NCI-H1048 (cell line): ENCODE measurements at regions not wholly inside any gene's neighbourhood (a gene's known extent, or its start where the extent isn't known, plus 50 kb on each side); places are given as distances from the start of the nearest gene placed in this dataset.

Experiments used
- DNase-seq: peaks from one replicate; lab custom pipeline; 2025; lab: John Stamatoyannopoulos, UW

GRCh38 chr10:52879091-52879807 lies 106.7 kb upstream of the MBL2 start:
- DNase-seq, result no peak

- DNase-seq, result no peak
Measured at GRCh38 chr10:52877451-52877850, 104.9 kb upstream of the MBL2 start.

GRCh38 chr10:52875336-52875735 lies 102.8 kb upstream of the MBL2 start:
- DNase-seq, result no peak

GRCh38 chr10:52874581-52874980 lies 102.0 kb upstream of the MBL2 start:
- no peak for DNase-seq

- no peak for DNase-seq
Measured at GRCh38 chr10:52871191-52871843, 98.7 kb upstream of the MBL2 start.

- no peak for DNase-seq
Measured at GRCh38 chr10:52870562-52870961, 98.0 kb upstream of the MBL2 start.

GRCh38 chr10:52869864-52870263 lies 97.3 kb upstream of the MBL2 start:
- no peak for DNase-seq

- DNase-seq, result no peak
Measured at GRCh38 chr10:52865213-52865612, 92.6 kb upstream of the MBL2 start.

- no peak for DNase-seq
Measured at GRCh38 chr10:52864201-52865106, 91.9 kb upstream of the MBL2 start.

GRCh38 chr10:52858722-52859121 lies 86.1 kb upstream of the MBL2 start:
- DNase-seq, result no peak

- no peak for DNase-seq
Measured at GRCh38 chr10:52855546-52856325, 83.2 kb upstream of the MBL2 start.

GRCh38 chr10:52853704-52854103 lies 81.1 kb upstream of the MBL2 start:
- DNase-seq, result no peak

- DNase-seq, result no peak
Measured at GRCh38 chr10:52836816-52837215, 64.2 kb upstream of the MBL2 start.
